ENCODE measurements at regions not wholly inside any gene's neighbourhood (a gene's known extent, or its start where the extent isn't known, plus 50 kb on each side); places are given as distances from the start of the nearest gene placed in this dataset.
"Not testable (repeated sequence)": the region's sequence is repeated elsewhere in the genome, so short reads cannot be mapped to it uniquely, and the experiment has no call there.

GRCh38 chr14:30058401-30058800 lies 130.8 kb upstream of the PRKD1 start:
- in situ Hi-C loops (cut with HindIII; ENCODE audit: low sequenced_read_pairs) = no loop called here

DNA sequence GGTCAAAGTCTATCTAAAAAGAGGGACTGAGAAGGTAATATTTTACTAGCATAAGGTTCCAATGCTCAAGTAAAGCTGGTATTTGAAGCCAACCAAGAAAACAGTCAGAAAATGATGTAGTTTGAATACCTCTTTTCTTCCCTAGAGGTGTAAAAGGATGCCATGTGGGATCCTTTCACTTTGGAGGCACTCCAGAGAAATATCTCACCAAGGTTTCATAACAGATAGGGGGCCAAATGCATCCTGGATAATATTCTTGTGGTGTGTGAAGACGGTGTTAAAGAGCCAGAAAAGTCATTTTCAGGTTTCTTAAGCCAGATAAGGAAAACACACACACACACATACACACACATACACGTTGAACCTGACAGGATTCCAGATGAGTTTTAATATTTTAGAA lies 136.1 kb upstream of the PRKD1 start:
- no peak overlapping the region for H3K4me3 ChIP-seq (ENCODE audit: low read depth, low read length)
- in situ Hi-C loops (cut with HindIII; ENCODE audit: low sequenced_read_pairs) = no loop called here
- TF ChIP-seq, protein P1, sequence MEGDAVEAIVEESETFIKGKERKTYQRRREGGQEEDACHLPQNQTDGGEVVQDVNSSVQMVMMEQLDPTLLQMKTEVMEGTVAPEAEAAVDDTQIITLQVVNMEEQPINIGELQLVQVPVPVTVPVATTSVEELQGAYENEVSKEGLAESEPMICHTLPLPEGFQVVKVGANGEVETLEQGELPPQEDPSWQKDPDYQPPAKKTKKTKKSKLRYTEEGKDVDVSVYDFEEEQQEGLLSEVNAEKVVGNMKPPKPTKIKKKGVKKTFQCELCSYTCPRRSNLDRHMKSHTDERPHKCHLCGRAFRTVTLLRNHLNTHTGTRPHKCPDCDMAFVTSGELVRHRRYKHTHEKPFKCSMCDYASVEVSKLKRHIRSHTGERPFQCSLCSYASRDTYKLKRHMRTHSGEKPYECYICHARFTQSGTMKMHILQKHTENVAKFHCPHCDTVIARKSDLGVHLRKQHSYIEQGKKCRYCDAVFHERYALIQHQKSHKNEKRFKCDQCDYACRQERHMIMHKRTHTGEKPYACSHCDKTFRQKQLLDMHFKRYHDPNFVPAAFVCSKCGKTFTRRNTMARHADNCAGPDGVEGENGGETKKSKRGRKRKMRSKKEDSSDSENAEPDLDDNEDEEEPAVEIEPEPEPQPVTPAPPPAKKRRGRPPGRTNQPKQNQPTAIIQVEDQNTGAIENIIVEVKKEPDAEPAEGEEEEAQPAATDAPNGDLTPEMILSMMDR (IDR thresholded peaks at IDR 0.05; ENCODE audit: low read depth, low read length) = no peak
- DNase-seq (ENCODE audit: low read depth, low spot score) = no peak

More at GRCh38 chr14:30058401-30058800, 130.8 kb upstream of the PRKD1 start:
- DNase-seq (ENCODE audit: low read depth, low spot score) = no peak
- TF ChIP-seq, protein P1 (IDR thresholded peaks at IDR 0.05; ENCODE audit: low read depth, low read length) = no peak
- no peak overlapping the region for H3K4me3 ChIP-seq (ENCODE audit: low read depth, low read length)

- DNase-seq (ENCODE audit: low read depth, low spot score) = no peak
- in situ Hi-C loops (cut with HindIII; ENCODE audit: low sequenced_read_pairs) = no loop called here
- no peak overlapping the region for H3K4me3 ChIP-seq (ENCODE audit: low read depth, low read length)
- TF ChIP-seq, protein P1 (IDR thresholded peaks at IDR 0.05; ENCODE audit: low read depth, low read length) = no peak
Measured at GRCh38 chr14:30064454-30064853, 136.8 kb upstream of the PRKD1 start.

- no peak overlapping the region for H3K4me3 ChIP-seq (ENCODE audit: low read depth, low read length)
- in situ Hi-C loops (cut with HindIII; ENCODE audit: low sequenced_read_pairs) = no loop called here
- TF ChIP-seq, protein P1 (IDR thresholded peaks at IDR 0.05; ENCODE audit: low read depth, low read length) = no peak
- no peak for DNase-seq (ENCODE audit: low read depth, low spot score)
Measured at GRCh38 chr14:30069536-30069935, 141.9 kb upstream of the PRKD1 start.

DNA sequence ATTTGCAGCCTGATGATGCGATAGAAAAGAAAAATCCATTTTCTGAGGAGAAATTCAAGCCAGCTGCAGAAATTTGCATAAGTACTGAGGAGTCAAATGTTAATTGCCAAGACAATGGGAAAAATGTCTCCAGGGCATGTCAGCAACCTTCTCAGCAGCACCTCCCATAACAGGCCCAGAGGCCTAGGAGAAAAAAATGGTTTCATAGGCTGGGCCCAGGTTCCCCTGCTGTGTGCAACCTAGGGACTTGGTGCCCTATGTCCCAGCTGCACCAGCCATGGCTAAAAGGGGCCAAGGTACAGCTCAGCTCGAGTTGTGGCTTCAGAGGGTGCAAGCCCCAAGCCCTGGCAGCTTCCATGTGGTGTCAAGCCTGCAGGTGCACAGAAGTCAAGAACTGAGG lies 144.8 kb upstream of the PRKD1 start:
- DNase-seq (ENCODE audit: low read depth, low spot score); H3K4me3 ChIP-seq (ENCODE audit: low read depth, low read length); in situ Hi-C loops (cut with HindIII; ENCODE audit: low sequenced_read_pairs): not testable (repeated sequence)

DNA sequence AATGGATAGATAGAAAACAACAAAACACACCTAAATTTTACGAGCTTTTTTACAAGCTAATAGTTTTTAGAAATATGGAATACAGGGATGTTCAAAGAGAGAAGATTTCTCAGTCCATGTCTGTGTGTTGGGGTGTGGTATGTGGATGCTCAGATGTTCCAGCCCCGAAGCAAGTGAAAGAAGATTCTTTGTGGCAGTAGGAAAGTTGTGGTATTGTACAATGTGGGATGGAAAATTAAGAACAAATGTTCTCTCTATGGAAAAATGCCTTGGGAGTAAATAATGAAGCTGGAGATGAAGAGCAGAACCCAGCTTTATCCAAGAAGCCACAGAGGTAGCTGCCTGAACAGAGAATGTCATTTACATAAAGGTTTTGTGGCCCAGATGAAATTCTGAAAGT lies 150.3 kb upstream of the PRKD1 start:
- no peak overlapping the region for H3K4me3 ChIP-seq (ENCODE audit: low read depth, low read length)
- TF ChIP-seq, protein P1 (IDR thresholded peaks at IDR 0.05; ENCODE audit: low read depth, low read length) = no peak
- no peak for DNase-seq (ENCODE audit: low read depth, low spot score)
- in situ Hi-C loops (cut with HindIII; ENCODE audit: low sequenced_read_pairs) = no loop called here

DNA sequence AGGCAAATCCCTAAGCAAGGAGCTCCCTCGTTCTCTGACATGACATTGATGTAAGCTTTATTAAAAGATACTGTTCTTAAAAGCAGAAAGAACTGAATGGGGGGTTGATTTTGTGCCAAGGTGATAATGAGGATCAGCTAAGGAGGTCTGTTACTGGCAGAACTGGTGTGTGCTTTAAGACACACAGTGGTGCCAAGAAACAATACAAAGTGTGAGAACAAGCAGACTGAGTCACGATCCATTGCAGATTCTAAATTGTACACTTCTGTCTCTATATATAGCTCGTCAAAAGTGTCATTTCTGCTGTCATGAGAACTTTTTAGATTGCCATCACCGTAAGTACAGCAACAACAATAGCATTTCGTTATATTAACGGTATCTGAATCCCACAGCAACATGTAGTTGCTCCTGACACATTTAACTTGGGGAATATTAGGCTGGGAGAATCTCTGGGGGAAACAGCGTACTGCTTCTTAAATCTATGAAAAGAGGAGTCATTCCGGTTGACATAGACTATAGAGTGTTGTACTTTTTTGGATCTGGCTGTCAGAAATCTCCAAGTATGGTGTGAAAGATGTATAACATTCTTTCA lies 151.3 kb upstream of the PRKD1 start:
- in situ Hi-C loops (cut with HindIII; ENCODE audit: low sequenced_read_pairs) = no loop called here
- H3K4me3 ChIP-seq (ENCODE audit: low read depth, low read length) = no peak overlapping the region
- TF ChIP-seq, protein P1 (IDR thresholded peaks at IDR 0.05; ENCODE audit: low read depth, low read length) = no peak
- no peak for DNase-seq (ENCODE audit: low read depth, low spot score)

Data from astrocyte of the spinal cord (primary cell).